ENCODE measurements at regions not wholly inside any gene's neighbourhood (a gene's known extent, or its start where the extent isn't known, plus 50 kb on each side); places are given as distances from the start of the nearest gene placed in this dataset.
"Not testable (repeated sequence)": the region's sequence is repeated elsewhere in the genome, so short reads cannot be mapped to it uniquely, and the experiment has no call there.

DNA sequence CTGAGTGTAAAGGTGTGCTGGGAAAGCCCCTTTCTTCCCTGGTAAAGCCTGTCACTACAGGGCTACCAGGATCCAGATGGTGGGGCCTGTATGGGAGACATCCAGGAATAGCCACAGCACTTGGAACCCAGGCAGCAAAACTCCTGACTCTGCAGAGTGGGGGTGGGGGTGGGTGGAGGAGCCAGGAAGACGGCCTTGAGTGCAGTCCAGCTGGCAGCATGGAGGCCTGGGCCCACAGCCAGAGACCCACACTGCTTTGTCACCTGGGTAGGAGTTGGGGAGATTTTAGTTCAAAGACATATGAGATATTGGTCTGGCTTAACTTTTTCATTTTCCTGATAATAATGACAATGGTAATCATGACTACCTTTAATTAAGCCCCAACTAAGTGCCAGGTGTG, 116.7 kb upstream of the MRPS22 start:
- no peak for DNase-seq (ENCODE audit: low read depth in 1 of 2, low spot score in 1 of 2)
- TF ChIP-seq JUND (IDR thresholded peaks at IDR 0.05; ENCODE audit: low read depth) = no peak
- in situ Hi-C loops (cut with HindIII; ENCODE audit: low pct_unique_long_range_greater_than_20kb, low sequenced_read_pairs) = no loop called here

DNA sequence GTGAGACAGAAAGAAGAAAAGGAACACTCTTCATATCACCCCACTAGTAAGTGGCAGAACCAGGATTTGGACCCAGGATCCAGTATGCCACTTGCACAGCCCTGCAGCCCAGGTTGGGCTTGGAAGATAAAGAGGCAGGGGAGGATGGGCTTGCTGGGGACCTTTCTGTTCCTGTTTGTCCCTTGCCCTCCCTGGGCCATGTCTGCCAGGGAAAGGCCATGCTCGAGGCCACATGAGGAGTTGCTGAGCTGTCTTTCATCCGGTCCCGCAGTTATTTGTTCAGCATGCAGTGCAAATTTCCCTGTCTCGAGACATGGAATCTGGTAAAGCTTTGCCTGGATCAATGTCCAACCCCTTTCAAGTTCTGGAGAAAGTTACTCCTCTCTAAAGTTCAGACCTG, 116.0 kb upstream of the MRPS22 start:
- TF ChIP-seq JUND (IDR thresholded peaks at IDR 0.05; ENCODE audit: low read depth) = no peak
- in situ Hi-C loops (cut with HindIII; ENCODE audit: low pct_unique_long_range_greater_than_20kb, low sequenced_read_pairs) = no loop called here
- DNase-seq (ENCODE audit: low read depth in 1 of 2, low spot score in 1 of 2) = peak in 1 of 2 experiments; percentile 13

DNA sequence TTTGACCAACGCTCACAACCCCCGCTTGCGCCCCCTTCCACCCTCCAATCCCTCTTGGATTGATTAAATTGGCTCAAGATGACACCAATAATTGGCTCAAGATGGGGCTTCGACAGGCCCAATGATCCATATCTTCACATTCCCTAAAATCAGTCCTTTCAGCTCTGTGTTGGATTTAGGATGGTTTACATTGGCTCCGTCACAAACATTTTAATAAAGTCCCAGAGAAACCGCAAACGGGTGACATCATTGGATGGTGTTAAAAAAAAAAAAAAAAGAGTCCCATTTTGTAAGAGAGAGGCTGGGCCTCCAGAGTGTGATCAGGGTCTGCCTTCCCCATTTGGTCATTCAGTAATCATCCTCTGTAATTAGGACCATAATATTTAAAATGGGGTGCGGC, 113.4 kb upstream of the MRPS22 start:
- TF ChIP-seq JUND (IDR thresholded peaks at IDR 0.05; ENCODE audit: low read depth) = no peak
- peak in 1 of 2 experiments; percentile 58 for DNase-seq (ENCODE audit: low read depth in 1 of 2, low spot score in 1 of 2)
- in situ Hi-C loops (cut with HindIII; ENCODE audit: low pct_unique_long_range_greater_than_20kb, low sequenced_read_pairs) = no loop called here

DNA sequence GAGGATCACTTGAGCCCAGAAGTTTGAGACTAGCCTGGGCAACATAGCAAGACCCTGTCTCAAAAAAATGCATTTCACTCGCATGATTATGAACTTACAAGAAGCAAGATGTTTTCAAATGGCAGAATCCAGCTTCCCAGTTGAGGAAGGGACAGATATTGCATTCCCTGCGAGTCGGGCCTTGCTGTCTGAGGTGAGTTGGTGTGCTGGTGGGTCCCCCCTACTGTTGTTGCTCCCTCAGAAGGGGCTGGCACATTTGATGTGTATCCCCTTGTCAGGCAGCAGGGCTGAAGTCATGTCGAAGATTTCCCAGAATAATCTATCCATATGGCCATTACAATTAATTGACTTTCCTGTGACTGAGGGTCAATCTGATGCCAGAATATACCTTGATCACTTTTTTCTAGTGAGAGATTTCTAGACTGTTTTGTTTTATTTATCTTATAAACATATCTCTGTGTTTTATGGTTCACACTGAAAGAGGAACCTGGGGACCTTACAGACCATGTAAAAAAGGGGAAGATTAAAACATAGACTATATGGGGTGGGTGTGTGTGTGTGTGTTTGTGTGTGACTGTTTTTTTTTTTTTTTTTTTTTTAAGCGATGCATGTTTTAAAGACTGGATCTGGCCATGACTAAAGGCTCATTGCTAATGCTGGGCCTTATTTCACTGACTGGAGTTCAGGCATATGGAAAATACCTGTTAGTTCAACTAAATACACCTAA, 112.1 kb upstream of the MRPS22 start:
- in situ Hi-C loops (cut with HindIII; ENCODE audit: low pct_unique_long_range_greater_than_20kb, low sequenced_read_pairs) = no loop called here
- no peak for DNase-seq (ENCODE audit: low read depth in 1 of 2, low spot score in 1 of 2)
- TF ChIP-seq JUND (IDR thresholded peaks at IDR 0.05; ENCODE audit: low read depth) = no peak

DNA sequence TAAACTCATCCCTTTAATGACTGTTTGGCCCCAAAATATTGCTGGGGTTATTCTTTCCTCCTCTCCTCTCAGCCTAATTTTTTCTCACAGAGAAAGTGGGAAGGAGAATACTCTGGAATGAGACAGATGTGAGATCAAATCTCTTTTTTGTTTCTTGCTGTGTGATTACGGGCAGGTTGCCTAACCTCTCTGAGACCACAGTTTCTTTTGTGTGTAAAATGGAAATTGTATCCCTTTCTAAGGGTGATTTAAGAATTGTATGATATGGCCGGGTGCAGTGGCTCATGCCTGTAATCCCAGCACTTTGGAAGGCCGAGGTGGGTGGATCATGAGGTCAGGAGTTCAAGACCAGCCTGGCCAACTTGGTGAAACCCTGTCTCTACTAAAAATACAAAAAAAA, 111.5 kb upstream of the MRPS22 start:
- in situ Hi-C loops (cut with HindIII; ENCODE audit: low pct_unique_long_range_greater_than_20kb, low sequenced_read_pairs); DNase-seq (ENCODE audit: low read depth in 1 of 2, low spot score in 1 of 2): not testable (repeated sequence)

DNA sequence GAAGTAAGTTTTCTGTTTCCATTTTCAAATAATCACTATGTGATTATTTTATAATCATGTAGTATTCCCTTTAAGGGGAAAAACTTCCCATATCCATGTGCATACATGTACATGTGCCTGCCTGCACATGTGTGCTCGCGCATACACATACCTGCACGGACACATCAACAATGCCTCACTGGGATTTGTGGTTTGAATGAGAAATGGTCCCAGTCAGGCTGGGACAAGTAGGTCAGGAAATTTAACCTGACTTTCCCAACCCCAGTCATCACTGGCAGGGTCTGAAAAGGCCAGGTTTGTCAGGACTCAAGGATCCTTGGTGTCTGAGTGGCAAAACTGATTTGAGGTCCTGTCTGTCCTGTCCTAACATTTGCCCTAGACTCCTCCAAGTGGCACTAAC, 109.3 kb upstream of the MRPS22 start:
- in situ Hi-C loops (cut with HindIII; ENCODE audit: low pct_unique_long_range_greater_than_20kb, low sequenced_read_pairs) = no loop called here
- TF ChIP-seq JUND (IDR thresholded peaks at IDR 0.05; ENCODE audit: low read depth) = no peak
- DNase-seq (ENCODE audit: low read depth in 1 of 2, low spot score in 1 of 2) = no peak

DNA sequence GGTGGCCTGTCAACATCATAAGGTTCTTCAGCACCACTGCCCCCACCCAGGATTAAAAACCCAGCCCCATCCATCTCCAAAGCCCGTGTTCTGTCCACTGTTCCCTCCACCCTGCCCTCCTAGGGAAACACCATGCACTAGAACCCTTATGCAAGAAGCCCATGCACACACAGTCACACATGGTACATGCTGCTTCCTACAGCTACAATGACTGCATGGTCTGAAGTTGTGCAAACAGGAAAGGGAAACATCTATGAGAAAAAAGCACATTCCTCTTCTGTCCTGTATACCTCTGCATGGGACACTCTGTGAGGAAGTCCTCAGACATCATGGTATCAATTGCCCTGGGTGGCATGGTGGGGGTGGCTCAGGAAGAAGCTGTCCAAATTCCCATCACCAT, 108.6 kb upstream of the MRPS22 start:
- no peak for TF ChIP-seq JUND (IDR thresholded peaks at IDR 0.05; ENCODE audit: low read depth)
- DNase-seq (ENCODE audit: low read depth in 1 of 2, low spot score in 1 of 2) = no peak
- in situ Hi-C loops (cut with HindIII; ENCODE audit: low pct_unique_long_range_greater_than_20kb, low sequenced_read_pairs) = no loop called here

DNA sequence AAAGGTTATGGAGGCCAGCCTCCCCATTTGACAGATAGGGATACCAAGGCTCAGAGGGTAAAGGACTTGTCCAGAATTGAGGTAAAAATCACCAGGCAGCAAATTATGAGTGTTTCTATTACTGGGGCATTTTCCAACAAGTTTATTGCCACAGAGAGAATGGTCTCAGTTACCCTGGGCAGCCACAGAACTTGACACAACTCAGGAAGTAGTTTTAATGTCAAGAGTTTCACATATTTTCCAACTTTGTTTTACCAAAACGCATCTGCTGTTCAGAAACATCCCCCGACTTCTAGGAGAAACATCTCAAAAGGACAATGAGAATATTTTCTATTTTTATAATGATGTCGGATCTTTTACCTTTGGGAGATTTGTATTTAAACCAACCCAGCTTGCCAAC, 107.5 kb upstream of the MRPS22 start:
- no peak for TF ChIP-seq JUND (IDR thresholded peaks at IDR 0.05; ENCODE audit: low read depth)
- DNase-seq (ENCODE audit: low read depth in 1 of 2, low spot score in 1 of 2) = no peak
- in situ Hi-C loops (cut with HindIII; ENCODE audit: low pct_unique_long_range_greater_than_20kb, low sequenced_read_pairs) = no loop called here

DNA sequence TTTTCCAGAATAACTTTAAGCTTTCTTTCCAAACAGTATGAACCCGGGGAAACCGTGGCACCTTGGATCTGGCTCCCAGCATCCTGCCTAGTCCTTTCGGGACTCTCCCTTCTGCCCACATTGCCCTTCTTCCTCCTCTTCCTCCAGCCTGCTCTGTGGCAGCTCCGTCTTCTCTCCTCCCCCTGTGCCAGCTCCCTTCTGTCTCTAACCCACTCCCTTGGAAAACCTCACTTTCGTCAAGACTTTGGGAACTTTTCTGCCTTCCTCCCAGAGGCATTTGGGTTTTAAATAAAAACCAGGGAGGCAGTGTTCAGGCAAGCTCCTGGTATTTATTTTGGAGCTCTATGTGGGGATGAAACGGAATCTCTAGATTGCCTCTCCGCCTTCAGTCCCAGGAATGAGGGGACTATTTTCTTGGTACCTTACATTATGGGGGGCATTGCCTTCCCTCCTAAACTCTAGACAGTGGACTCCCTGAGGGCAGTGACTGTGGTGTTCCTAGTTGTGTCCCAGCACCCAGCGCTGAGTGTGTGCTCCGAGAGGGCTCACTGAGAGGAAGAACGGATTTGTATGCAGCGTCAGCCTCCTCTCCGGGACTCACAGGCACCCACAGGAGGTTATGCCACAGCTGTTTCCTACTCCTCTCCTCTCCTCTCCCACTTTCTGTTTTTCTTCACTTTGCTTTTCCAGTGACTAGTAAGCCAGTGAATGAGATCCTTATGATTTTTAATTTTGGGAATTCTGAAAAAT, 105.4 kb upstream of the MRPS22 start:
- no peak for TF ChIP-seq JUND (IDR thresholded peaks at IDR 0.05; ENCODE audit: low read depth)
- DNase-seq (ENCODE audit: low read depth in 1 of 2, low spot score in 1 of 2) = no peak
- in situ Hi-C loops (cut with HindIII; ENCODE audit: low pct_unique_long_range_greater_than_20kb, low sequenced_read_pairs) = no loop called here

DNA sequence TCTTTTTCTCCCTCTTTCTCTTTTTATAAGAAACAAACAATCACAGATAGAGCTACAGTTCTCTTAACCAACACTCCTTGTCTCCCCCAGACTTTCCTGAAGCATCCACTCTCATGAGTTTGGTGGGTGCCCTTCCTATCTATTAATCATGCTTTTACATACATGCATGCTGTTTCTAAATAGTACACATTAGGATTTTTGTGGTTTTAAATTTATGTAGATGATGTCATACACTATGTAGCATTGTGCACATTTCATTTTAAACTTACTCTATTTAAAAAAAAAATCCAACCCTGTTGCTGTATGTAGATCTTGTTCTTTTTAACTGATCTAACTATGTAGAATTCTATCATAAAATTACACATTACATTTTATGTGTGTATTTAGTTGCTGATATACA, 104.3 kb upstream of the MRPS22 start:
- in situ Hi-C loops (cut with HindIII; ENCODE audit: low pct_unique_long_range_greater_than_20kb, low sequenced_read_pairs) = no loop called here
- TF ChIP-seq JUND (IDR thresholded peaks at IDR 0.05; ENCODE audit: low read depth) = no peak
- DNase-seq (ENCODE audit: low read depth in 1 of 2, low spot score in 1 of 2) = no peak

DNA sequence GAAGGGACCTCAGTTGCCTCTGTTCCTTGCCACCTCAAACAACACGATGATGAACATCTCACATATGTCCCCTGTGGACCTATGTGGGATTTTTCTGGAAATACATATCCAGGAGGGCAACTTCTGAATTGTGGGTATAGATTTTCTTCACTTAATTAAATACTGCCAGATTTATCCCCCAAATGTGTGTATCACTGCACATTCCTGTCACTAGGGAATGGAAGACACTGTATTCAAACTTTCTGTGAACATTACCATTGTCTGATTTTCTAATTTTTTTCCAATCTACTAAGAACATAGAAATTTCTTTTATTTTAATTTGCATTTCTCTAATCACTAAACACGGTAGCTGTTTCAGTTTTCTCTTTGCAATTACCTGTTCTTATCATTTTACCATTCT, 102.0 kb upstream of the MRPS22 start:
- no peak for DNase-seq (ENCODE audit: low read depth in 1 of 2, low spot score in 1 of 2)
- in situ Hi-C loops (cut with HindIII; ENCODE audit: low pct_unique_long_range_greater_than_20kb, low sequenced_read_pairs) = no loop called here
- TF ChIP-seq JUND (IDR thresholded peaks at IDR 0.05; ENCODE audit: low read depth) = no peak

DNA sequence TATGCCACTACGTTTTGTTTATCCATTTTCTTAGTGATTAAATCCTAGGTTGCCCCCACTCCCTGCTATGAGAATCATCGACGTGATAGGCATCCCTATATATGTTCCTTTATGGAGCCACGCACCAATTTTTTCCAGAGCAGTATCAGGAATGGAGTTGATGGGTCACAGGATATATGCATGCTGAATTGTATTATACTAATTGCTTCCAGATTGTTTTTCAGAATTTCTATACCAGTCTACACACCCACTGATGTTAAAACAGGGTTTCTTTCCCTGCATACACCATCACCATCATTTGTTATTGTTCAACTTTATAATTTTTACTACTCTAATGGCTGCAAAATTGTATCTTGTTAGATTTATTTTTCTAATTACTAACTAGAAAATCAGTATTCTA, 100.1 kb upstream of the MRPS22 start:
- in situ Hi-C loops (cut with HindIII; ENCODE audit: low pct_unique_long_range_greater_than_20kb, low sequenced_read_pairs) = no loop called here
- TF ChIP-seq JUND (IDR thresholded peaks at IDR 0.05; ENCODE audit: low read depth) = no peak
- DNase-seq (ENCODE audit: low read depth in 1 of 2, low spot score in 1 of 2) = no peak

DNA sequence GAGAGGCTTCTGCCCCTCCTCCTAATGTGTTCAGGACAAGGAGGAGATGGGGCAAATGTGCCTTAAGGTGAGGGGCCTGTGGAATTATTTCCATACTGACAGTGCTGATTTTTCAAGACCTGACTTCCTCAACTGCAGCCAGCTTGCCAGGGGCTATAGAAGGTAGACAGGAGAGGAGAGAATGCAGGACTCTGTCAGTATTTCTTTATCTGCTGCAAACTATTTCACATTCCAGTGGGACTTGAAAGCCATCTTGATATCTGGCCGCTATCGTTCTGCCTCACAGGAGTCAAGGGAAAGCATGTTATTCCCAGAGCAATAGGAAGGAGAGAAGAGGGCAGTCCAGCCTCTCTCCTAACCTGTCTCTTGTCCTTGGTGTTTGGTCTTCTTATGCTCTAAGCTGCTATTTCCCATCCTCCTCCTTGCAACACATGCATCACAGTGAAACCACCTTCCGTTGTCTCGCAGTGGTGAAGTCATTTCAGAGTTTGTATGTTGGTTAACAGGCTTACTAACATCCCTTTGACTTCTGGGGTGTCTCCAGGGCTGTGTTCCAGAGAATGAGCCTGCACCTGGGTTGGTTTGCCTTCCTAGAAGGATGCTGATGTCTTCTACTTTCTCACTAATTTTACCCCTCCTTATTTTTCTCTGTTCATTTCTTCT, 95.1 kb upstream of the MRPS22 start:
- no peak for DNase-seq (ENCODE audit: low read depth in 1 of 2, low spot score in 1 of 2)
- in situ Hi-C loops (cut with HindIII; ENCODE audit: low pct_unique_long_range_greater_than_20kb, low sequenced_read_pairs) = no loop called here
- no peak for TF ChIP-seq JUND (IDR thresholded peaks at IDR 0.05; ENCODE audit: low read depth)
